Right lobe of liver (tissue), 6 donors: ENCODE measurements at regions not wholly inside any gene's neighbourhood (a gene's known extent, or its start where the extent isn't known, plus 50 kb on each side); places are given as distances from the start of the nearest gene placed in this dataset.
"Not testable (repeated sequence)": the region's sequence is repeated elsewhere in the genome, so short reads cannot be mapped to it uniquely, and the experiment has no call there.

Experiments
- ATAC-seq, 4 donors: fragments of 200-7000 bp; cut with Tn5 transposase; one replicate each; pipeline ENCODE4 v1.9.1; 2020; ENCODE audit warnings: mild to moderate bottlenecking in 4 of 4, moderate library complexity in 4 of 4
- DNase-seq, 3 donors: peaks; one replicate each; pipeline ENCODE4 v3.0.0-alpha.2; 2020
- H3K27ac ChIP-seq, 3 donors: fragments of 200-600 bp; one replicate each; pipeline ENCODE4 v1.8.0; 2022
- H3K27me3 ChIP-seq, 2 donors: fragments of 200-600 bp; one replicate each; pipeline ENCODE4 v1.8.0; 2022
- H3K36me3 ChIP-seq, 4 donors: fragments of 200-600 bp; sonication (generic) in 1 of 4; one replicate each; pipeline versions ENCODE4 v1.5.1 to v1.8.0; 2017 to 2022; ENCODE audit warnings: control low read depth in 1 of 4
- H3K4me1 ChIP-seq, 4 donors: fragments of 200-600 bp; sonication (generic) in 1 of 4; one replicate each; pipeline versions ENCODE4 v1.5.1 to v1.8.0; 2017 to 2022; ENCODE audit warnings: control low read depth in 1 of 4
- H3K4me3 ChIP-seq, 3 donors: fragments of 200-600 bp; one replicate each; pipeline ENCODE4 v1.8.0; 2022
- H3K9me3 ChIP-seq, 4 donors: fragments of 200-600 bp; sonication (generic) in 1 of 4; one replicate each; pipeline versions ENCODE4 v1.5.1 to v1.8.0; 2017 to 2022; ENCODE audit warnings: control low read depth in 1 of 4
- CTCF ChIP-seq, 4 donors: fragments of 200-600 bp in 3 of 4; fragments of 450-650 bp in 1 of 4; IDR thresholded peaks; one replicate each; pipeline versions ENCODE4 v1.5.1 to v1.8.0; 2016 to 2022; ENCODE audit warnings: antibody characterized with exemption in 4 of 4, mild to moderate bottlenecking in 2 of 4
- POLR2A ChIP-seq: fragments of 450-650 bp; IDR thresholded peaks from one replicate; pipeline ENCODE4 v1.6.1; 2017; ENCODE audit warnings: antibody characterized with exemption, mild to moderate bottlenecking
- WGBS: methylation state at CpG from one replicate; pipeline ENCODE4 v1.1.6; 2018; ENCODE audit warnings: low coverage, low lambda C conversion rate; ENCODE audit not compliant: insufficient coverage; ENCODE audit errors: missing lambda C conversion rate; 5-methylcytosine and 5-hydroxymethylcytosine counted together
- intact Hi-C, 2 donors: fragments of 100-400 bp; cut with DNase I; formaldehyde crosslinking; loops; one replicate each; pipeline versions ENCODE4 v1.11.2 to v1.14.1; 2022
- donor health status: DM: no; HTN: yes; CAD: no.
- donor health status: DM: no; HTN: no; CAD: no.
- donor health status: DM: no; HTN: no; CAD: no.
- donor health status: DM: no; HTN: yes; CAD: no.
- donor health status: DM: no; HTN: yes; CAD: no.

GRCh38 chr2:190005513-190005912 is 57.0 kb downstream of the MSTN start:
- intact Hi-C loops, result no loop called here
- ATAC-seq (no peak), DNase-seq (no peak)
- TF ChIP-seq POLR2A (no peak), CTCF (IDR thresholded peaks at IDR 0.05) (no peak)
- no peak overlapping the region for H3K27ac ChIP-seq
- no peaks in the 10 kb centered on the region for H3K36me3 ChIP-seq
- no peaks in the 10 kb centered on the region for H3K4me1 ChIP-seq
- H3K27me3 ChIP-seq, result no peaks in the 10 kb centered on the region
- H3K9me3 ChIP-seq, result no peaks in the 10 kb centered on the region
- H3K4me3 ChIP-seq, result no peak overlapping the region

- Histone ChIP-seq H3K27ac (no peak overlapping the region), H3K4me3 (no peak overlapping the region), H3K36me3 (no peaks in the 10 kb centered on the region), H3K4me1 (no peaks in the 10 kb centered on the region), H3K9me3 (no peaks in the 10 kb centered on the region), H3K27me3 (no peaks in the 10 kb centered on the region)
- intact Hi-C loops, result no loop called here
- ATAC-seq, result no peak
- 51% methylated on average over 7 of the region's 7 CpGs for WGBS
- TF ChIP-seq POLR2A, result no peak
- TF ChIP-seq CTCF (IDR thresholded peaks at IDR 0.05), result no peak
- no peak for DNase-seq
Measured at GRCh38 chr2:189999661-190000060, 62.9 kb downstream of the MSTN start.

GRCh38 chr2:189998665-189999064 is 63.9 kb downstream of the MSTN start:
- H3K36me3 ChIP-seq, H3K4me3 ChIP-seq, H3K4me1 ChIP-seq, ATAC-seq, H3K9me3 ChIP-seq, H3K27me3 ChIP-seq, H3K27ac ChIP-seq, intact Hi-C loops: not testable (repeated sequence)
- DNase-seq, result peak in 1 of 3 donors; percentile 57
- WGBS, result 100% methylated on average over 1 of the region's 2 CpGs

GRCh38 chr2:189997016-189997415 is 65.5 kb downstream of the MSTN start:
- TF ChIP-seq CTCF (IDR thresholded peaks at IDR 0.05) (no peak), POLR2A (no peak)
- H3K27ac ChIP-seq, result no peak overlapping the region
- H3K9me3 ChIP-seq, result no peaks in the 10 kb centered on the region
- no peaks in the 10 kb centered on the region for H3K4me1 ChIP-seq
- H3K27me3 ChIP-seq, result no peaks in the 10 kb centered on the region
- DNase-seq (no peak), ATAC-seq (no peak)
- intact Hi-C loops, result no loop called here
- no peaks in the 10 kb centered on the region for H3K36me3 ChIP-seq
- WGBS, result no CpG with 5 or more reads among the region's 1 CpG
- H3K4me3 ChIP-seq, result no peak overlapping the region

GRCh38 chr2:189995679-189996078 is 66.8 kb downstream of the MSTN start:
- no peak overlapping the region for H3K4me3 ChIP-seq
- no peak overlapping the region for H3K27ac ChIP-seq
- intact Hi-C loops, result no loop called here
- H3K27me3 ChIP-seq, result no peaks in the 10 kb centered on the region
- ATAC-seq (no peak), DNase-seq (no peak)
- TF ChIP-seq POLR2A (no peak), CTCF (IDR thresholded peaks at IDR 0.05) (no peak)
- 85% methylated on average over 2 of the region's 2 CpGs for WGBS
- no peaks in the 10 kb centered on the region for H3K36me3 ChIP-seq
- no peaks in the 10 kb centered on the region for H3K9me3 ChIP-seq
- no peaks in the 10 kb centered on the region for H3K4me1 ChIP-seq
